HG03095 (cell line): ENCODE measurements at regions not wholly inside any gene's neighbourhood (a gene's known extent, or its start where the extent isn't known, plus 50 kb on each side); places are given as distances from the start of the nearest gene placed in this dataset.

Source experiments
- ATAC-seq: cut with Tn5 transposase; IDR thresholded peaks from one replicate; pipeline ENCODE4 v1.9.1; 2021; ENCODE audit warnings: moderate library complexity; ENCODE audit not compliant: unreplicated experiment

- no peak for ATAC-seq
Observed at GRCh38 chr6:170100046-170100445, 190.8 kb downstream of the DLL1 start.

GRCh38 chr6:170099387-170099786 is 191.5 kb downstream of the DLL1 start:
- ATAC-seq = no peak

- ATAC-seq = no peak
Observed at GRCh38 chr6:170098428-170099170, 192.3 kb downstream of the DLL1 start.

GRCh38 chr6:170097505-170098427 is 193.1 kb downstream of the DLL1 start:
- ATAC-seq = no peak

- no peak for ATAC-seq
Observed at GRCh38 chr6:170096803-170097504, 193.9 kb downstream of the DLL1 start.

- ATAC-seq = no peak
Observed at GRCh38 chr6:170096191-170096802, 194.6 kb downstream of the DLL1 start.

- ATAC-seq = no peak
Observed at GRCh38 chr6:170095273-170095981, 195.5 kb downstream of the DLL1 start.

GRCh38 chr6:170094686-170095272 is 196.1 kb downstream of the DLL1 start:
- ATAC-seq = no peak

GRCh38 chr6:170093658-170094596 is 197.0 kb downstream of the DLL1 start:
- no peak for ATAC-seq

- ATAC-seq = no peak
Observed at GRCh38 chr6:170093276-170093657, 197.6 kb downstream of the DLL1 start.

- no peak for ATAC-seq
Observed at GRCh38 chr6:170092826-170093225, 198.1 kb downstream of the DLL1 start.

GRCh38 chr6:170091639-170092579 is 199.0 kb downstream of the DLL1 start:
- no peak for ATAC-seq

- ATAC-seq = no peak
Observed at GRCh38 chr6:170091000-170091638, 199.8 kb downstream of the DLL1 start.

- no peak for ATAC-seq
Observed at GRCh38 chr6:170090561-170090960, 200.3 kb downstream of the DLL1 start.

- ATAC-seq = no peak
Observed at GRCh38 chr6:170089963-170090362, 200.9 kb downstream of the DLL1 start.

- peak; percentile 5 for ATAC-seq
Observed at GRCh38 chr6:170088582-170088955, 202.3 kb downstream of the DLL1 start.

- peak; percentile 62 for ATAC-seq
Observed at GRCh38 chr6:170087941-170088581, 202.8 kb downstream of the DLL1 start.
